Esophagus muscularis mucosa (tissue), 4 donors: ENCODE measurements at regions not wholly inside any gene's neighbourhood (a gene's known extent, or its start where the extent isn't known, plus 50 kb on each side); places are given as distances from the start of the nearest gene placed in this dataset.

Source experiments
- DNase-seq: peaks from one replicate; pipeline ENCODE4 v3.0.0-alpha.2; 2017; ENCODE audit errors: extremely low spot score
- H3K27ac ChIP-seq, 4 donors: fragments of 200-600 bp; sonication (generic); replicated peaks in 1 of 4; 1 replicate in 3 of 4; 2 replicates in 1 of 4; pipeline ENCODE4 v1.5.1; 2016 to 2019; ENCODE audit warnings: mild to moderate bottlenecking in 1 of 4
- H3K27me3 ChIP-seq, 4 donors: fragments of 200-600 bp; sonication (generic); one replicate each; pipeline versions ENCODE4 v1.5.1 to v1.6.0; 2016 to 2019
- H3K36me3 ChIP-seq, 4 donors: fragments of 200-600 bp; sonication (generic); one replicate each; pipeline ENCODE4 v1.5.1; 2016 to 2019
- H3K4me1 ChIP-seq, 4 donors: fragments of 200-600 bp; sonication (generic); one replicate each; pipeline ENCODE4 v1.5.1; 2016 to 2019
- H3K4me3 ChIP-seq, 4 donors: fragments of 200-600 bp; sonication (generic); 1 replicate in 2 of 4; 2 replicates in 2 of 4; pipeline ENCODE4 v1.5.1; 2016 to 2019; ENCODE audit warnings: mild to moderate bottlenecking in 4 of 4, moderate library complexity in 1 of 4
- H3K9me3 ChIP-seq, 4 donors: fragments of 200-600 bp; sonication (generic); 1 replicate in 3 of 4; 2 replicates in 1 of 4; pipeline ENCODE4 v1.5.1; 2016 to 2019
- EP300 ChIP-seq: sonication (generic); formaldehyde crosslinking; IDR thresholded peaks from one replicate; pipeline ENCODE4 v1.6.1; 2017; ENCODE audit warnings: antibody characterized with exemption
- POLR2A ChIP-seq: fragments of 450-650 bp; IDR thresholded peaks from one replicate; pipeline ENCODE4 v1.6.1; 2017; ENCODE audit warnings: antibody characterized with exemption, moderate library complexity, mild to moderate bottlenecking, low read depth
- POLR2AphosphoS5 ChIP-seq, 2 donors: sonication (generic); formaldehyde crosslinking; IDR thresholded peaks; one replicate each; pipeline ENCODE4 v1.6.1; 2017; ENCODE audit warnings: antibody characterized with exemption in 2 of 2
- WGBS: methylation state at CpG from one replicate; pipeline ENCODE4 v1.1.5; 2018; 5-methylcytosine and 5-hydroxymethylcytosine counted together
- intact Hi-C: fragments of 100-400 bp; cut with DNase I; formaldehyde crosslinking; loops from one replicate; pipeline ENCODE4 v1.15.1; 2023
- TF ChIP-seq, protein P1 (sequence below), 3 experiments: fragments of 200-600 bp in 2 of 3; fragments of 450-650 bp in 1 of 3; sonication (generic) in 2 of 3; IDR thresholded peaks; one replicate each; pipeline ENCODE4 v1.5.1; 2017 to 2019; ENCODE audit warnings: antibody characterized with exemption in 3 of 3, mild to moderate bottlenecking in 2 of 3, moderate library complexity in 1 of 3

DNA sequence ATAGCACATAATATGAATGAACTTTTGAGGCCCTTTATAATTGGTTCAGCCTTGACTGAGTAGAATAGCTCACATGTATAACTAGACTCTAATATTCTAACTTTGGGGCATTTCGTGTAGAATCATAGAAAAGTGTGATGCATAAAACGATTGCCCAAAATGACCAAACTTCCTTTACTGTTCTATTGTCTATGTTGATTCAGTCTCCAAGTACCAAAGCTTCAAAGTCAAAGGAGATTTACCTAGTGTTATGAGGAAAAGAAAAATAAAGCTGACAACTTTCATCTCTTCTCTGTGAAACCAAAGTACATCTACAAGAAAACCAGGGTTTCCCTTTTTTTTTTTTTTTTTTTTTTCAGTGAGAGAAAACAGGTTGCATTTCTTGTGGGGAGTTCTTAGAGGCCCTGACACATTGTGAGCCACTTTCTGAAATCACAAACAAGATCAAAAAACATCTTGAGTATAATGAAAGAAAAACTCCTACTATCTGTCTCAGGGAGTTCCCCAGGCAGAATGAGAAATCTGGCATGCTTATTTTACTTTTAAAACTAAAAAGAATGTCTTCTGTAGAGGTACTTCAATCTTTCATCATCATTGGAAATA lies 183.4 kb downstream of the TNFSF18 start:
- H3K27ac ChIP-seq, result no peak overlapping the region
- DNase-seq, result no peak
- no peak overlapping the region for H3K4me3 ChIP-seq
- no peaks in the 10 kb centered on the region for H3K27me3 ChIP-seq
- 95% methylated on average over 2 of the region's 2 CpGs for WGBS
- TF ChIP-seq, protein P1, sequence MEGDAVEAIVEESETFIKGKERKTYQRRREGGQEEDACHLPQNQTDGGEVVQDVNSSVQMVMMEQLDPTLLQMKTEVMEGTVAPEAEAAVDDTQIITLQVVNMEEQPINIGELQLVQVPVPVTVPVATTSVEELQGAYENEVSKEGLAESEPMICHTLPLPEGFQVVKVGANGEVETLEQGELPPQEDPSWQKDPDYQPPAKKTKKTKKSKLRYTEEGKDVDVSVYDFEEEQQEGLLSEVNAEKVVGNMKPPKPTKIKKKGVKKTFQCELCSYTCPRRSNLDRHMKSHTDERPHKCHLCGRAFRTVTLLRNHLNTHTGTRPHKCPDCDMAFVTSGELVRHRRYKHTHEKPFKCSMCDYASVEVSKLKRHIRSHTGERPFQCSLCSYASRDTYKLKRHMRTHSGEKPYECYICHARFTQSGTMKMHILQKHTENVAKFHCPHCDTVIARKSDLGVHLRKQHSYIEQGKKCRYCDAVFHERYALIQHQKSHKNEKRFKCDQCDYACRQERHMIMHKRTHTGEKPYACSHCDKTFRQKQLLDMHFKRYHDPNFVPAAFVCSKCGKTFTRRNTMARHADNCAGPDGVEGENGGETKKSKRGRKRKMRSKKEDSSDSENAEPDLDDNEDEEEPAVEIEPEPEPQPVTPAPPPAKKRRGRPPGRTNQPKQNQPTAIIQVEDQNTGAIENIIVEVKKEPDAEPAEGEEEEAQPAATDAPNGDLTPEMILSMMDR (IDR thresholded peaks at IDR 0.05), result no peak
- TF ChIP-seq POLR2AphosphoS5 (IDR thresholded peaks at IDR 0.05), result no peak
- TF ChIP-seq EP300, result no peak
- TF ChIP-seq POLR2A, result no peak
- H3K36me3 ChIP-seq, result no peaks in the 10 kb centered on the region
- intact Hi-C loops, result no loop called here
- no peaks in the 10 kb centered on the region for H3K4me1 ChIP-seq
- H3K9me3 ChIP-seq, result peaks cover 0 to 4% (median 0%) of the 10 kb centered on the region in 4 donors

DNA sequence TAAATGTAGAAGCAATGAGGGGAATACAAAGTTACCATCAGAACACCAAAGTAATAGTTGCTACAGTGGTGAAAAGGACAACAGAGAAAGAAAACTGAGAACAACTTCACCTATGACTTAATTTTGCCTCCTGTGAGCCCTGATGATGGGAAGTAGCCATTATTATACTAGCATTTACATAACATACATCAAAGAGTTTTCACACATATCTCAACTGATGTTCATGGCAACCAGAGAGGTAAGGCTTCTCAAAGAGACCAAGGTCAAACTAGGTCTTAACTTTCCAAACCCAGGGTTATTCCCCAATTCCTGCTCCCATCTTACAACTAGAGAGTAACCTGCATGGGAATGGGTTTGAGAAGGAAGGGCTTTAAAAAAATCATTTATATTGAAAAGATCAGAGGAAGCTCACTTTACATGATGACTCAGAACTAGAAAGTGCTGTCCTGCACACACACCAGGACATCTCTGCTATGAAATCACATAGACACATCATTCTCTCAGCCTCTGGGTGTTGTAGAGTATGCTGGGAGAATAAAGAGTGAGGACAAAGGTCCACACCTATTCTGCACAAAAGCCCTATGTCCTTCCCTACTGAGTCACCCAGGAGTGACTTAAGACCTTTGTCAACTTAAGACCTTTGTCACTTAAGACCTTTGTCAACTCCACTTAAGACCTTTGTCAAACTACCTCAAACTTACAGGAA lies 179.7 kb downstream of the TNFSF18 start:
- no peaks in the 10 kb centered on the region for H3K9me3 ChIP-seq
- no peaks in the 10 kb centered on the region for H3K4me1 ChIP-seq
- H3K4me3 ChIP-seq, result no peak overlapping the region
- intact Hi-C loops, result no loop called here
- no peak overlapping the region for H3K27ac ChIP-seq
- no peaks in the 10 kb centered on the region for H3K36me3 ChIP-seq
- H3K27me3 ChIP-seq, result no peaks in the 10 kb centered on the region
- no peak for DNase-seq
- TF ChIP-seq POLR2A (no peak), EP300 (no peak), POLR2AphosphoS5 (IDR thresholded peaks at IDR 0.05) (no peak)
- TF ChIP-seq, protein P1 (IDR thresholded peaks at IDR 0.05), result no peak

DNA sequence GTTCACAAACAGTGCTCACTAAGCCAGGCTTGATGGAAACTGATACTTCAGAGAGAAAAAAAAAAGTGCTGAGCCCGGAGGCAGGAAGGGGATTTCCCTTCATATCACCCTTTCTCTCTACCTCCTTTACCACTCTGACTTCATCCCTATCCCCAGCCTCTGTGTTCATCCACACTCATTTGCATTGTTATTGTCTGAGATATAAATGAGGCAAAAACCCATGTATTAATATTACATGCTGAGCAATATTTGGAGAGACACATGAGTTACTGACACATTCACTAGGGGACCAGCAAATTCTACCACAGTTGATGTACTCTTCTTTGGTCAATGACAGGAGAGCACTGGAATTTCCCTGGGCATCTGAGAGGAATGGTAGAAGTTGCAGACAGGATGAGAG lies 175.8 kb downstream of the TNFSF18 start:
- WGBS, result 59% methylated on average over 1 of the region's 1 CpG
- no peak overlapping the region for H3K27ac ChIP-seq
- no peaks in the 10 kb centered on the region for H3K9me3 ChIP-seq
- H3K27me3 ChIP-seq, result no peaks in the 10 kb centered on the region
- TF ChIP-seq POLR2A (no peak), POLR2AphosphoS5 (IDR thresholded peaks at IDR 0.05) (no peak), EP300 (no peak)
- TF ChIP-seq, protein P1 (IDR thresholded peaks at IDR 0.05), result no peak
- no peak for DNase-seq
- no peaks in the 10 kb centered on the region for H3K36me3 ChIP-seq
- intact Hi-C loops, result no loop called here
- H3K4me3 ChIP-seq, result no peak overlapping the region
- no peaks in the 10 kb centered on the region for H3K4me1 ChIP-seq

DNA sequence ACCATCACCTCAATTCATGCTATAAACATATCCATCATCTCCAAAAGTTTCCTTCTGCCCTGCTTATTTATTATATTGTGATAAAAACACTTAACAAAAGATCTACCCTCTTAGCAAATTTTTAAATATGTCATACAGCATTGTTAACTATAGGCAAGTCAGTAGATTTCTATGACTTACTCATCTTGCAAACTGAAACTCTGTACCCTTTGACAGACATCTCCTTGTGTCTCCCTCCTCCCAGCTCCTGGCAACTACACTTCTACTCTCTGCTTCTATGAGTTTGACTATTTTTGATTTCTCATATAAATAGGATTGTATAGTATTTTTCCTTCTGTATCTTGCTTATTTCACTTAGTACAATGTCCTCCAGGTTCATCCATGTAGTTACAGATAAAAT lies 174.8 kb downstream of the TNFSF18 start:
- H3K9me3 ChIP-seq, result no peaks in the 10 kb centered on the region
- DNase-seq, result no peak
- H3K4me1 ChIP-seq, result no peaks in the 10 kb centered on the region
- H3K4me3 ChIP-seq, result no peak overlapping the region
- no peak overlapping the region for H3K27ac ChIP-seq
- H3K27me3 ChIP-seq, result no peaks in the 10 kb centered on the region
- intact Hi-C loops, result no loop called here
- TF ChIP-seq, protein P1 (IDR thresholded peaks at IDR 0.05), result no peak
- TF ChIP-seq POLR2A, result no peak
- TF ChIP-seq POLR2AphosphoS5 (IDR thresholded peaks at IDR 0.05), result no peak
- TF ChIP-seq EP300, result no peak
- H3K36me3 ChIP-seq, result no peaks in the 10 kb centered on the region

DNA sequence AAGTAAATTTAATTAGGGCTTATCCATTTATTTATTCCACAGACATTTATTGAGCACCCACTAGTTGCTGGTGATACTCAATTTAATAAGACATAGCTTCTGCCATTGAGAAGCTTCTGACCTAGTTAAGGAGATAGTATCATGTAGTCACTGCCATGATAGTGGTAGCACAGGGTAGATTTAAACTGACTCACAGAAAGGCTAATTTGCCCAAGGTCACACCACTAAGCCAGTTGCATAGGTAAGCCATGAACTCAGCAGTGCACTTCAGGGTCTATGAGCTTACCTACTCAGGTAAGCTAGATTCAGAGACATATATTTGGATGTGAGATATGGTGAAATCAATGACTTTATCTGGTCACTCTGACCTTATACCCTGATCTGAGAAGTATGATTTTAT lies 168.4 kb downstream of the TNFSF18 start:
- Histone ChIP-seq H3K27me3 (no peaks in the 10 kb centered on the region), H3K4me1 (peaks cover 0 to 20% (median 13%) of the 10 kb centered on the region in 4 donors), H3K4me3 (no peak overlapping the region), H3K27ac (no peak overlapping the region), H3K9me3 (no peaks in the 10 kb centered on the region), H3K36me3 (no peaks in the 10 kb centered on the region)
- intact Hi-C loops, result no loop called here
- TF ChIP-seq POLR2A, result no peak
- TF ChIP-seq, protein P1 (IDR thresholded peaks at IDR 0.05), result no peak
- TF ChIP-seq EP300, result no peak
- TF ChIP-seq POLR2AphosphoS5 (IDR thresholded peaks at IDR 0.05), result no peak
- DNase-seq, result no peak
